ENCODE measurements at regions not wholly inside any gene's neighbourhood (a gene's known extent, or its start where the extent isn't known, plus 50 kb on each side); places are given as distances from the start of the nearest gene placed in this dataset.
A peak's percentile ranks its signal among the peaks of the same experiment; 100 is the strongest.
"Not testable (repeated sequence)": the region's sequence is repeated elsewhere in the genome, so short reads cannot be mapped to it uniquely, and the experiment has no call there.

DNA sequence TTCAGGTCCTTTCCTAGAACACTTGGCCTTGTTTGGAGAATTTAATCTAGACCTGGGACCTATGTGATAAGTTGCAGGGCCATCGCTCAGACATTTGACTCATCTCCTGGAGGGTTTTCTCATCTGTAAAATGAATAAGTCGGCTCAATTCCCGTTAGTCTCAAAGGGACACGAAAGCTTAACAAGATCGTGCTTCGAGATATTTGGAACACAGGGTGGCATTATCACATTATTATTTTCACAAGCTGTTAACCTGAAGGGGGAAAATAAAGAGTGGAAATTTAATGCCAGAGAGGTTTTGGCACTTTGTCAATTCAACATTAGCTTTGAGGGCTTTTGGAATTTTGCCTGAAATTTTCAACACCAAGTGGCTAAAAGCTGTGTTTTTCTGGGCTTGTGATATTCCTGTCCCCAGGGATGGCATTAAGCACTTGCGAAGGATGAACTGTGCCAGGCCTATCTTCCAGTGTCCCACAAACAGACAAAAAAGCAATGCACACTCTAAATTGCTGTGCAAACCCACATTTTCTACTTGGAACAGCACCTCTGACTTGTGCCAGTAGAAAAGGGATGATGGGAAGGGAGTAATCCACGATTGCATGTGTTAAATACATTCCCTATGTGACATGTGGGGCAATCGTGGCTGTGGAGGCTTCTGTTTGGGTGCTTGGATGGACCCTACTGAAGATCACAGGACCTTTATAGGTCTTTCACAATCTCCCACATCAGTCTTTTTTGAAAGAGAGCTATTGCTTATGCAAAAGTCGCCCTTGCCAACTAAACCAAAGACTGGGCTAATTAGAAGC, 478.7 kb downstream of the MFSD1 start:
- DNase-seq = peak; percentile 22 to 85 (median 73)

DNA sequence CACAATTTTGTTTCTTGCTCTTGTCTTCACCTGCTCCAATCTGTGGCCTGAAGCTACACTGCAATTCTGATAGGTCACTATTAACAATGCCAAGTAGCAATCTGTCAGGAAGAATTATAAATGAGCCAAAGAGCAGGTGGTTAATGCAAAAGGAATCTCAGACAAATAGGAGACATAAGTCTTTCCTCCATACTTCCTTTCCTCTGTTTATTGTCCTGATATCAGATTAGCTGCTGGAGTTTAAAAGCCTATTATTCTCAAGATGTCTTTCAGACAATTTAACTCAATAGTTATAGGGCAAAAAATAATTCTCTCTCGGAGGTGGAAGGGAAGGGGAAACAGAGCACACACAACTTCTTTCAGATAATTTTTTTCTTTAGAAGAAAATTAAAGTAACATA, 491.6 kb downstream of the MFSD1 start:
- peak in 1 of 3 experiments; percentile 24 for DNase-seq

DNA sequence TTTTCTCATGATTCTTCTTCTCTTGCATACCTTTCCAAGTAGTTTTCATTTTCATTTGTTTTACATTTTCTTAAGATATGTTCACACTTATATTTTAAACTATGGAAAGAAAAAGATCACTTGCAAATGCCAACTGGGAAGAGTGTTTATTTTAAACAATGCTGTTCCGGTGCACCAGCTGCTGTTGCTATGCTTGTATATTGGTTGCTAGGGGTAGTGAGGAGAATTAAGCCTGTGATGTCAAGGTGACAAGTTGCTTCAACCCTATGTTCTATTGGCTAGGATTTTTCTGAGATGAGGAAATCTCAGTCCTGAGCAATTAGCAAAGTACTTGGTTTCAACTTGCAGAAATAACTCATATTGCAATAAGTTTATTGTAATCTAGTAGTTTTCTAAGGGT, 500.1 kb downstream of the MFSD1 start:
- peak in 2 of 3 experiments; percentile 30 to 49 for DNase-seq

- no peak for DNase-seq
Observed at GRCh38 chr3:159305017-159305416, 503.2 kb downstream of the MFSD1 start.

DNA sequence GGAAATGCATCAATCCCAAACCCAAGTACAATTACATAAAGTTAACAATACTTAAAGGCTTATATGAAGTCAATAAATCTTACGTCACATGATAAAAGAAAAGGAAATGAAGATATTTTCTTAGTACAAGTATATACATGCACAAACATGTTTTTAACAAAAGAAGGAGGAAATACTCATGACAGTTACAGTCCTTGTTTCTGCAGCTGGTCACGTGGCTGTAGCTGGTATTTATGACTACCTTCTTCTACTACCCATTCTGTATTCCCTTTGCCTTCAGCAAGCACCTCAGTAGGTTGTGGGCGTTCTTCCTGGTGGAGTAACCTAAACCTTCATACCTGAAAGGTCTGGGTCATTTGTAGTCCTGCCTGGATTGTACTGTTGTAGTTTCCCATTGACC, 514.9 kb downstream of the MFSD1 start:
- not testable (repeated sequence) for DNase-seq

DNA sequence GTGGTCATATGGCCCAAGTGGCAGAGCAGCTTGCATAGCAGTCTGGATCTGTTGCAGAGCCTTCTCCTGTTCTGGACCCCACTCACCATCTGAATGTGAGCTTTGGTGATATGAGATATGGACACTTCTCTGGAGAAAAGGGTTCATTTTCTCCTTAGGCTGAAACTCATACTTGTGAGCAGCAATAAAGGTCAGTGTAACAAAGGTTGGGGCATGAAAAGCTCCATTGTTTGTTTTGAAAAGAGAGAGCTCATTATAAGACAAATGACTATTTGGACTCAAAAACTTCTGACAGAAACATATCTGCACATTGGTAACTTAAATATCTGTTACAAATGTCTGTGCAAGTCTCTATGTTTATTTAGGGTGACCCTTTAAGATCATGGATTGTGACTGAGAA, 517.3 kb downstream of the MFSD1 start:
- no peak for DNase-seq

DNA sequence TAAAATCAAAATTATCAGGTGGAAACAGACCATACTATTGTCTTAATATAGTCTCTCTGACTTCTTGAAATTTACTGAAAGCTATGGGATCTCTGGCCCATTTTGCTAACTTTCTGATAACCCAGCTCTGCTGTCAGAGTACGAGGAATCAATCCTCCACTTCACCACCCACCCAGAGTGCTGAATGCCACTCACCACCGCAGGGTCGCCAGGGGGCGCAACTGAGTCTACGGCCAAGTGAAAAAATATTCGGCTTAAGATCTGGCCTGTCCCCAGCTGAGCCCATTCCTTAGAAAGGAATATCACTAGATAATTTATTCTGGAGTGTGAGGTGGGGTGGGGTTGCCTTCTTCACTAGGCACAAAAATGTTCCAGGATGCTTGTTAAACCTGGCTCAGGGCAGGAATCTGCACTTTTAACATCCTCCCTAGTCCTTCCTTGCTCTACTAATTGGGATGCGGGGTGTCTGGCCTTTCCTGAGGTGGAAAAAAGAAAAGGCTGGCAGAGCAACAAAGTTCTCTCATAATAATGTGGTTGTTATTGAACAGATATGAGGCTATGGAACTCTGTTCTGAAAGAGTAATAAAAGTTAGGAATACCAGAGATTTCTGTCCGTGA, 520.6 kb downstream of the MFSD1 start:
- no peak for DNase-seq

GRCh38 chr3:159323848-159324247, 522.0 kb downstream of the MFSD1 start:
- DNase-seq = no peak

DNA sequence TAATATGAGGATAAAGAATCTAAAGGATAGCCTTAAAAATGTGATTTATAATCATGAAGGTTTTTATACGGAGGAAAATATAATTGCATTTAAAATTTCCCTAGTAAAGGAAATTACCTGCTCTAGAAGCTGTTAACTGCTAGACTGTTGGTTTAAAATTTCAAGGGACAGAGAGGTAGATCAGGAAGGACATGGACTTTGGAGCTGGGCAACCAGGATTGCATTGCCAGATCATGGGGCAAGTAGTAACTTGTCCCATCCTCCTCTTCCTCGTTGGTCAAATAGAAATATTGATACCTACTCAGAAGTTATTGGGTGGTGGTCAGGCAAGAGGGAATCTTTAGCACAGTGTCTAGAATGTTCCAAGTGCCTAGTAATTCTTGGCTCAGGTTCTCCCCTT, 525.1 kb downstream of the MFSD1 start:
- DNase-seq = no peak

DNA sequence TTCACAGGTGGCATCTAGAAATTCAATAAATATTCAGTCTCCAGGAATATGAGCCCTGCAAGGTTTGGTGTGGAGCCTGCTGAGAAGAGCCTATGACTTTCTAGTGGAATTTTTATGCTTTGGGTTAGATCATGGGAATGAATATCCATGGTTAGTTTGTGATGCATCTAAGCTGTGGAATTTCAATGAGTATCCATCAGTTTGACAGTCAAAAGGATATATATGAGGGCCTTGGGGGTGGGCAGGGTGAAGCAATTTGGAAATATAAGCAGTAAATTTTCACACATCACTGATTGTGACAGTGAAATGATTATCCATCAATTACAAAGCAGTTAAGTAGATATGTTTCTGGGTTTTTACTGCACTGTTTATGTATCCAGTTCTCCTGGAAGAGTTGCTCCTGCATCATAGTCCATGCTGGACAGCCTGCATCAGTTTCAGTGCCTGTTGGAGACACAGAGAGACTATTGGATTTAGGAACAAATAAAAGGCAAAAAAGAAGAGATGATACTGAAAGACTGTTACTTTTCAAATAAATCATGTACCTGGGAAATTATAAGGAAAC, 530.8 kb downstream of the MFSD1 start:
- DNase-seq = peak in 1 of 3 experiments; percentile 13

DNA sequence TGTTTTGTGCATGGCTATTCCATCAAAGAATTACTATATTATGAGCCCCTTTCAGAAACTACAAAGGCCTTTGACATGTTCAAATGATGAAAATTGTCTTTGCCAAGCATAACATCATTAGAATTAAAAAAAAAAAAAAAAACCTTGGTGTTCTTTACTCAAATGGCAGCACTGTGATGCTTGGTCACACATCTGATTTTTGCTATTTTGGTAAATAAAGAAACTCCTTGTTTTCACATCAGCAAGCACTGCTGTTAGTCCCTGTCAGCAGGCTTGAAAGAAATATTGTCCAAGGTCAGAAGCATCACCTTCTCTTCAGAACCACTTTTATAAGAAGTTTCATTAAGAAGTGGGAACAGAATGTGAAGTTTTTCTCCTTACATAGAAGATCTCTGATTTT, 537.3 kb downstream of the MFSD1 start:
- no peak for DNase-seq

DNA sequence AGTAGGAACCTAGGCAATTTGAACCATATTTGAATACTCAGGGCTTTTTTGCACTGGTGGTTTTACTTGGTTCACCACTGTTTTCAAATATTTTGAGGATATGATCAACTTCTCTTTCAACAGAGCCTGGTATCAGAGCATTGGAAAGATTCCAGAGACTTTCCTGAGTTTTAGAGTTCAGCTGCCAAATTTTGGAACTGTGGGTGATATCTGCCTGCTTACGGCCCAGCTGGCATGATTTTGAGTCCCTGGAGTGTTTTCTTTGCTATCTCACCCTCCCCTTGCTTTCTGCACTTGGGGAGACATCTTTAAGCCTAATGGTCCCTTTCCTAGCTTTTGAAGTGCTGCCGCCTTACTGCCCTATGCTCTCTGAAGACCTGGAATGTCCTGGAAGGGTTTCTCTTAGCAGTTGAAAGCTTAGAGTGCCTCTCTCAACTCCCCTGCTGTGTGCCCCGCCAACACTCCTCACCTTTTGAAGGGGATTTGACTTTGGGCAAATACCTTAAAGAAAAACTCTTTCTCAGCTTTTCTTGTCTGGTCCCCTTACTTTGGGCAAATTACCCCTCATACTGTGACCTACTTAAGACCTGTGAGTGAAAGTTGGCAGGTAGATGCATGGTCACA, 539.1 kb downstream of the MFSD1 start:
- no peak for DNase-seq

- no peak for DNase-seq
Observed at GRCh38 chr3:159346271-159346903, 544.5 kb downstream of the MFSD1 start.

DNA sequence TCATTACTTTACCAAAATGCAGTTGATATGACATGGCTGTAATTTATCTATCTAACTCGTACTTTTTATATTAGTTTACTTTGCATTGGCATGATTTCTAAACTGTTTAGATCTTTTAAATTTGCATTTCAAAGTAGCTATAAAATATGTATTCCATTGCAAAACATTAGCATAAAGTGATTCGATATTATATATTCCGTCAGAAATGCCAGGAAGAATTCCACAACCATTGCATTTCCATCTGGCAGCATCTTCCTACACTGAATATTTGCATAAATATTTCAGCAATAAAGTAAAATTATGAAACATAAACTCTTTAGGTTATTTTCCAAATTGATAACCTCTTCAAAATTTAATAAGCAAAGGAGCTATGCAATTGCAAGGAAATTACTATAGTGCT, 546.6 kb downstream of the MFSD1 start:
- no peak for DNase-seq

- no peak for DNase-seq
Observed at GRCh38 chr3:159356606-159357005, 554.8 kb downstream of the MFSD1 start.

GRCh38 chr3:159364511-159364910, 562.7 kb downstream of the MFSD1 start:
- no peak for DNase-seq

- no peak for DNase-seq
Observed at GRCh38 chr3:159366476-159366875, 564.6 kb downstream of the MFSD1 start.

DNA sequence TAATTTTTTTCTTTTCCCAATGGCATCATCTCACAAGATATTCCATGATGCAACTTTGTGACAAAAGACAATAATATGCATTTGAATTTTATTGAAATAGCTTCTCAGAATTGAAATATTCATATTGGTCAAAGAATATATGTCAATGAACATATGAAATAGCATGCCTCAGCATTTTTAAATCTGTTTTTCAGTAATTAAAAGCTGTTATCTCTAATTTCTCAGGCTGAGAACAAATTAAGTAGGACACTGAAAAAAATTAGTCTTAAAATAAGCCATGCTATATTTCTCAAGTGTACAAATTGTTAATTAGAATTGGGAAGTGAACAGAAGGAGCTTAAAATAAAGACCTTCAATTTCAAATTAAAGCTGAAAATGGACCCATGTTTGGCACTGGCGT, 570.1 kb downstream of the MFSD1 start:
- no peak for DNase-seq

DNA sequence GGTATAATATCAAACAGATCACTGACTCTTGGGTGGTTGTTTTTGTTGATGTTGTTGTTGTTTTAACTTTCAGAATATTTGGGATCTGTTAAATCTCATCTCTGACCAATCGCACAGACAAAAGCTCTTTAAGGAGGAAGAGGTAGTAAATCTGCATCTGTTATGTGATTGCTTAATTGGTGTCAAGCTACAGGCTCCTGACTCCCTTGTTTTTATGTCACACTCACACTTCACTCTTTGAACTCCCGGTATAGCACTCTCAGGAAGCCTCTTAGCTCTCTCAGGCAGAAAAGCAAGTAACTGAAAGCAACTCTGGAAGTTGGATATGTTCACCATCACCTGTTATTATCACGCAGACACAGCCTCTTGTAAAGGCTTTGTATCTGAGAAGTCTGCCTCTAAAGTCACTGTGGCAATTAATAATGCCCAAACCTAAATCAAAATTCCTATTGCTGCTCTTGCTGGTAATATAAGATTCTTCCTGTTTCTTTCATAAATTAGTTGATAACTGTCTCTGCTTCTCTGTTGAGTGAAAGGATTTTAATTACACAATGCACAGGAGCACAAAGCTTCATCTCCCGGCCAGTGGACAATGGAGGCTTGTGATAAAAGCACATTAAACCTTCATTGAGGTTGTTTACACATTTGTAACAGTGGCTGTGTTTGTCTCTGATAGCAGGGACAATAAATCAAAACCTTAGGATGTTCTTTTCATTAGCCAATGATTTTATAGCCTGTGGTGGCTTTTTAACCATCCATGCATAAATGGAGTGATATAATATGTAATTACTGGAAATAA, 576.7 kb downstream of the MFSD1 start:
- DNase-seq = peak; percentile 32 to 95 (median 78)

DNA sequence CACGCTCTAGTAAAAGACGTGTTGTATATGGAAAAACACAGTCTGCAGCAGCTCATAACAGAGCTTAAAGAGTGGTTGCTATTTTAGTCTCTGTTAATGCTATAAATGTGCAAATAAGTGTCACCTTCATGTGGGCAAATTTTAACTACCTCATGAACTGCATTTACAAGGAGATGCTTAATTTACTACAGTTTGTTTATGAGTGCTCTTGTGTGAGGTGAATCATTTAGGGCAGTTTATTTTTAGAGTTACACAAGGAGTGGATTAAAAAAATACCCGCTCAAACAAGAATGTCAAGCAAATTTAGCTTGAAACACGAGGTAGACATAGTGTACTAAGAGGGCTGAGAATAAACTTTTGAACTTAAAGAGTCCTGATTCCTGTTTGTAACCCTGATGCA, 579.0 kb downstream of the MFSD1 start:
- peak in 1 of 3 experiments; percentile 25 for DNase-seq

DNA sequence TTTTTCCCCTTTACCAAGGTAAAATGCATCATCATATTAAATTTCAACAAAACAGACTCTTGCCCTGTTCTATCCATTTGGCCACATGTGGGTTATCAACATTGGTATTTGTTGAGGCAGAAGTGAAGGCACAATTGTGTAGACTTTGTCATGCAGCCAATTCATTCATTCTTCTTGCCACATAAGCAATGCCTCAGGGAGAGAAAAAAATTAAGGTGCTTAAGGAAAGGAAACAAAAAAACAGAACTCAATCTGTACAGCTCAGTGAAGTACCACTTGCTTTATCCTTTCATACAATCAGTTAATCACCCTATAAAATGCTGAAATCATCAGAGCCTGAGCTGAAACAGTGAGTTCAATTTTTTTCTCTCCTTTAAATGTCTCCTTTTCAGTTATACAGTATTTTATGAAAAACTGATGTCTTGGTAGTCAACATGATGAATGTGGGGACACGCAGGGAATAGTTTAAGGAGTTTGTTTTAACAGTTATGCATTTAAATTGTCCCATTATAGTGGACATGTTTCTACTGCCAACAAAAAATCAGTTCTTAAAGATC, 588.9 kb downstream of the MFSD1 start:
- no peak for DNase-seq

DNA sequence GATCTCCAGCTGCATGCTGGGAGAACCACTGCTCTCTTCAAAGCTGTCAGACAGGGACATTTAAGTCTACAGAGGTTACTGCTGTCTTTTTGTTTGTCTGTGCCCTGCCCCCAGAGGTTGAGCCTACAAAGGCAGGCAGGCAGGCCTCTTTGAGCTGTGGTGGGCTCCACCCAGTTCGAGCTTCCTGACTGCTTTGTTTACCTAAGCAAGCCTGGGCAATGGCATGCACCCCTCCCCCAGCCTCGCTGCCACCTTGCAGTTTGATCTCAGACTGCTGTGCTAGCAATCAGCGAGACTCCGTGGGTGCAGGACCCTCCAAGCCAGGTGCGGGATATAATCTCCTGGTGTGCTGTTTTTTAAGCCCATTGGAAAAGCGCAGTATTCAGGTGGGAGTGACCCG, 591.0 kb upstream of the IL12A start:
- DNase-seq = not testable (repeated sequence)

All from NCI-H1417 (cell line).